GM12891 (cell line): ENCODE measurements at regions not wholly inside any gene's neighbourhood (a gene's known extent, or its start where the extent isn't known, plus 50 kb on each side); places are given as distances from the start of the nearest gene placed in this dataset.

ENCODE experiments used
- POLR2A ChIP-seq: IDR thresholded peaks from 2 replicates; pipeline ENCODE4 v1.6.1; 2011; ENCODE audit warnings: low read depth, low read length, control low read depth
- POLR2AphosphoS5 ChIP-seq: IDR thresholded peaks from 2 replicates; pipeline ENCODE4 v1.6.1; 2011; ENCODE audit warnings: low read depth, low read length, control low read depth
- POU2F2 ChIP-seq: IDR thresholded peaks from 2 replicates; pipeline ENCODE4 v1.6.1; 2011; ENCODE audit warnings: low read depth, mild to moderate bottlenecking, control low read depth, low read length, moderate library complexity
- SPI1 ChIP-seq: IDR thresholded peaks from 2 replicates; pipeline ENCODE4 v1.6.1; 2011; ENCODE audit warnings: low read depth, low read length, control low read depth
- TAF1 ChIP-seq: IDR thresholded peaks from 2 replicates; pipeline ENCODE4 v1.6.1; 2011; ENCODE audit warnings: low read depth, low read length, control low read depth

DNA sequence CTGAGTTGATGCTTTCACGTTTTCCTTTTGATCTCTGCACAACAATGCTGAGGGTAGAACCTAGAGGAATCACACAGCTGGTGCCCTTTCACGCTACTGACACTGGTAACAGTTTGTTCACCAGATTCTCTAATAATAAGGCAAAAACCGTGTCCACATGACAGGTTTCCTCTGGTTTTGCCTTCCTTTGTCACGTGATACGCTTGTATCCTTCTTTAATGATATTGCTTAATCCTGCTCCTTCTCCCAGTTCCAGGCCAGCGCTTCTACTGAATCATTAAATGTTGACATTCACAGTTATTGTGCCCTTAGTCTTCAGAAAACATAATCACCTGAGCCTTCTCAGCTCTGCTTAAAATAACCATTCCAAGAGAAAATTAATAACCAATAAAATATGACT is 978.2 kb upstream of the NCAM2 start:
- no peak for TF ChIP-seq TAF1
- TF ChIP-seq POLR2A, result no peak
- no peak for TF ChIP-seq POLR2AphosphoS5
- no peak for TF ChIP-seq SPI1
- no peak for TF ChIP-seq POU2F2
